Embryonic facial prominence (tissue), 1 donor: ENCODE measurements at regions not wholly inside any gene's neighbourhood (a gene's known extent, or its start where the extent isn't known, plus 50 kb on each side); places are given as distances from the start of the nearest gene placed in this dataset.
"Not testable (repeated sequence)": the region's sequence is repeated elsewhere in the genome, so short reads cannot be mapped to it uniquely, and the experiment has no call there.

Experiments
- DNase-seq: peaks from one replicate; pipeline ENCODE4 v3.0.0-alpha.2; 2016; ENCODE audit errors: extremely low spot score

DNA sequence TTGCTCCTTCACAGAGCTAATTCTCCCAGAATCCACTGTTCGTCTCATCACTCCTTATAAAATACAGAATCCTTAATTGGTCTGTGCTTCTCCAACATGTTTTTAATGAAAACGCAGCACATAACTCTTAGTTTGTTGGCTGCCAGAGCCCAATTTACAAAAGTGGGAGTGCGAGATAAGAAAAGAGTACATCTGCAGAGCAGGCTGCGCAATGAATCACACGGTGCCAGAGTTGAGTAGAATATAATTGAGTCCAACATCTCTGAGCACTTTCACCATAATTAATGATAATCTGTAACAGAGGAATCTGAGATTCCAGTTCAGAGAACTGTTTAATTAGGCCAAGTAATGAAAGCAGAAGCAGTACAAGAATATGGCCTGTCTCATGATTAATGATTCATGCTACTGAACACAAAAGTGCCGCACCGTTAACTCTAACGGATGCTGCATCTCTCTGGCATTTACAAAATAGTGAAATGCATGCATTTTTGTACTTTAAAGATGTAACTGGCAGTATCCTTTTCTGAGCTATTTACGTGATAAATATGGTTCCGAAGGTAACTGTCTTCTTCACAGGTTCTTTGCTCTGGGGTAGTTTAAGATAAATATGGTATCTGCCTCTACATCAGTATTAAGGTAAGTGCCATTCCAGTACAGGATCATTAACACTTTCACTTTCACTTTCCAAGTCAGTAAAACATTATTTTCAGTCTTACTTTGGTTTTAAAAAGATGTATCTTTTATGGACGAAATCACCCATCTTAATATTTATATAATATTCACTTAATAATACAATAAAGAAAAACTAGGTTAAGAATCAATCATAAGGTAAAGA, 785.6 kb downstream of the NR4A2 start:
- no peak for DNase-seq

DNA sequence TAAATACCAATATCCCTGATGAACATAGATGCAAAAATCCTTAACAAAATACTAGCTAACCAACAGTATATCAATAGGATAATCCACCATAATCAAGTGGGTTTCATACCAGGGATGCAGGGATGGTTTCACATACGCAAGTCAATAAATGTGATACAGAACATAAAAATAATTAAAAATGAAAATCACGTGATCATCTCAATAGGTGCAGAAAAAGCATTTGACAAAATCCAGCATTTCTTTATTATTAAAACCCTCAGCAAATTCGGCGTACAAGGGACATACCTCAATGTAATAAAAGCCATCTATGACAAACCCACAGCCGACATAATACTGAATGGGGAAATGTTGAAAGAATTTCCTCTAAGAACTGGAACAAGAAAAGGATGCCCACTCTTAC, 793.5 kb downstream of the NR4A2 start:
- DNase-seq, result not testable (repeated sequence)

DNA sequence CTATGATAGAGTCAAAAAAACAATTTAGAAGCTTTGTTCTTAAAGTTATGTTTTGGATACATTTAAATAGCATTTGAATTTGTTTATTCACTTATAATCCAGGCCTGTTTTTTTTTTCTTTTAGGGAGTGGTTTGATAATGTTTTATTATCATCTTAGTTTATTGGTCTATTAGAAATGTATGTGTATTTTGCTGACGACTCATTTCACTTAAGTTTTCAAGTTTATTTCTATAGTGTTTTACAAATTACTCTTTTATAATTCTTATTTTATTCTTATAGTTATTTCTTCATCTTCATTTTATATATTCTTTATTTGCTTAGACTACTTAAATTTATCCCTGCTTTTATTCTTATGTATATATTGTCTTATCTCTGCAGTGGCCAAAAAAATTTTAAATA, 804.5 kb downstream of the NR4A2 start:
- DNase-seq, result no peak

DNA sequence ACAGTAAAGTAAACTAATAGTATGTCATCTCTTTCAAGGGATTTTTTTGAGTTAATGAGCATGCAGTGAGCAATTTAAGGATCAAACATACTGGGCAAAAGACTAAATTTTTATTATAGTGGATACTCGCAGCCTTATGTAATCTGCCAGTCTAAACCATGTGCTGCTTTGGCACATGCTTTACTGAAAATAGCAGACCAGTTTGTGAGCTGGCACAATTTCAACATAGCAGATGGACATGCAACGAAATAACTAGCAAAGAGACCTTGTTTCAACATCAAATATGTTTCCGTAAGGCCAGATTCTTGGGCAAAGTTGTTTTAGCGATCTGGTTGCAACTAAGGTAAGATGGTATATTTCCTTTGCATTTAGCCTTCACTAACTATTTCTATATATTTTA, 807.3 kb downstream of the NR4A2 start:
- DNase-seq, result no peak

DNA sequence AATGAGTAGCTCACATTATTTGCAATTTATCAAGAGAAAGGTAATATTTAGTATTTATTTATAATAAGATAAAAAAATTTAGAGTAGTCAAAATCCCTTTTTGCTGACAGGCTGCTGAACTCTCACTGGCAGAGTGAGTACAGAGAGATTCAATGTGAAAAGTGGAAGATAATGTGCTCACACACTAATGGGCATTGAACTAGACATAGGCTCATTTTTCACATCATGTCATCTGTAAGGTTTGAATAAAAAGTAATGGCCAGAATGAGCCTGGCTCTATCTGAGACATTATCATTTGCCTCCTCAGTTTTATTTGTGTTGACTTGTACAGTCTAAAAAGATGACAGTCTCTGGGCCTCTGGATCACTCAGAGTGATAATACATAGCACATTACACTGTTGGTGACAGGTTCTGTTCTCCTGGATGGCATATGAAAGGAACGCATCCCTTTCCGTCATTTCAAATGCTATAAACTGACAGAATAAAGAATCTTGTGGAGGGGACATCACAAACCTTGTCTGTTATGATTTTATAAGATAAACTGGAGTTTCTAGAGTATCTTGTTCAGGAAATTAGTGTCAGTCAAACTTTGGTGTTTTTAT, 812.9 kb downstream of the NR4A2 start:
- no peak for DNase-seq

DNA sequence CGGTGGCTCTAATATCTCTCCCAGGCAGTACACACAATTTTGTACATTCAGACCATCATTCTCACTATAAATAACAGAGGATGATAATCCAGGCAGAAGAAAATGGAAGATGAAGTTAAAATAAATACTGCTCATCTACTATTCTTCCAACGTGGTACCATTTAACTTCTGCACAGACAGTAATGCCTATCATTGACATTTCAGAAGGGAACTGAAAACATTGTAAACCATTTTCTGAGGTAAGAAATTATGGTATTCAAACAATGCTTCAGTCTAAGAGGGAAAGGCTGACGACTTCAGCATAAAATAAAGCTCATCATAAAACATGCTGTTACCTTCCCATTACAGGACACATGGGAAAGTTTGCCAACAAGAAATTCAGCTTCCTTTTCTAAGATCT, 814.4 kb downstream of the NR4A2 start:
- DNase-seq, result no peak

DNA sequence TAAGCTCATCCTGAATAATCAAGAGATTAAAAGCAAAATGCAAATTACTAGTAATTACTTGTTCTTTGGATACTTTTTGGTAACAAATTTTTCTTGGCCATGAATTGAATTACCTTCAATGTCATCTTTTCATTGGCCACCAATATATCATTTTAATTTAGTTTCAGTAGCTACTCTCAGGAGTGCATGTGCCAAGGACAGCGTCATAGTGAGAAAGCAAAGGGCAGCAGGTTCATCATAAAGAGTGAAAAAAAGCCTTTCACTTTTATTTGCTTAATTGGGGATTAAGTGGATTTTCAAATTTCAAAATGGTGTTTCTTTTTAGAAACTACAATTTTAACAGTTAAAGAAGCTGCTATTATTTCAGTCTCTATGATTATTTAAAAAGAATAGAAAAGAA, 815.2 kb downstream of the NR4A2 start:
- no peak for DNase-seq

DNA sequence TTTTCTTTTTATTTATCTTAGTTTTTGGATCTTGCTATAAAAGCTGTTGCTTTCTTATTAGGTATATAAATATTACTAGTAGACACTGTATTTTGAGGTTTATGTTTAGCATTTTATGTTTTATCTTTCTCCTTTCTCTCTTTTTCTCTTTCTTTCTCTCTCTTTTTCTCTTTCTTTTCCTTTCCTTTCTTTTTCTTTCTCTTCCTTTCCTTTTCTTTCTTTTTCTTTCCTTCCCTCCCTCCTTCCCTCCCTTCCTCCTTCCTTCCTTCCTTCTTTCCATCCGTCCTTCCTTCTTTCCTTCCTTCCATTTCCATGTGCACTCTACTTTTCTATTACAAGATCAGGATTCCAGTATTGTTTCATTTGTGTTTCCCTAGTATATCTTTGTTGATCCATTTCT, 814.8 kb downstream of the KCNJ3 start:
- no peak for DNase-seq

DNA sequence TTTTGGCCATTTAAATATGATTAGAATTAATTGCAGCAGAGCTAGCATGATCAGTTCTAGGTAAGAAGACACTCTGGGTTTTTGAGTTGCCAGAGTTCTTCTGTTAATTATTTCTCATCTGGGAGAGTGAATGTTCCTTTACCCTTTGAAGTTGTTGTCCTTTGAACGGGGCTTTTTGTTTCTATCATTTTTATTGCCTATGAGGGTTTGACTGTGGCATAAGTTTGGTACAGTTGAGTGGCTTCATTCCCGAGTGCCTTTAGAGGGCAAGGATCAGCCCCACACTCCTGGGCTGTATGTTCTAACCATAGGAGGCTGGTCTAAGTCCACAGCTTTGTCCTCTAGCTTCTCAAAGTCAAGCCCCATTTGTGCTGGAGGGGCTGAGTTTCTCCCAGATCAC, 804.3 kb downstream of the KCNJ3 start:
- DNase-seq, result no peak

DNA sequence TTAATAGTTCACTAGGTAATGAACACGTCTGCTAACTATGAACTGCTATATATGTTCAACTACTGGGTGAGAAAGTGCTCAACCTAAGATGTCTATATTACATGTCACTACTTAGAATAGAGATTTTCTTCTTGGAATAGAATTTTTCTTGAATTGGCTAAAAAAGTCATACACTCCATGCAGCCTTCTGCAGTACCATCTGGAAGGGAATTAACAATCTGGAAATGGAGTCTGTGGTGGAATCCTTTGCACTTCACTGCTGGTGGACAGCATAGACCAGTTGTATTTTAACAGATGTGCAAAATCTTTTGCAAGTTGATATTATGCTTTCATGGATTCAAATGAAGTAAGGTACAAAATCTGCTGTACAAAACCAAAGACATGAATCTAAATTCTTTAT, 799.6 kb downstream of the KCNJ3 start:
- no peak for DNase-seq

DNA sequence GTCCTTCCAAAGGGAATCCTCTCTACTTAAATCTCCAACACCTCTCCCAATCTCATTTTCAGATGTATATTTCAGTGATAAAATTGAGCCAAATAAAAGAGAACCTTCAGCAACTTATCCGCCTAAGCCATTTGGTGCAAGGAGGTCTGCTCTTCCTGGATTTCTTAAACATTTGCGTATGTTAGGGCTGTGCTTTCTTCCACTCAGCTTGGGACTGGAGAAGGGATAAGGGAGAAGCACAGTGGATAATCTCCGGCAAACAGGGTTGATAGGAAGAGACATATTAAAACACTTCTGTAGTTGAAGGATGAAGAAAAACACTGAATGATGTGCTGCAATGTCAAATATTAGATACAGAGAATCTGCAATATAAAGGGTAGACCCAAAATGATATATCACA, 796.2 kb downstream of the KCNJ3 start:
- DNase-seq, result no peak

DNA sequence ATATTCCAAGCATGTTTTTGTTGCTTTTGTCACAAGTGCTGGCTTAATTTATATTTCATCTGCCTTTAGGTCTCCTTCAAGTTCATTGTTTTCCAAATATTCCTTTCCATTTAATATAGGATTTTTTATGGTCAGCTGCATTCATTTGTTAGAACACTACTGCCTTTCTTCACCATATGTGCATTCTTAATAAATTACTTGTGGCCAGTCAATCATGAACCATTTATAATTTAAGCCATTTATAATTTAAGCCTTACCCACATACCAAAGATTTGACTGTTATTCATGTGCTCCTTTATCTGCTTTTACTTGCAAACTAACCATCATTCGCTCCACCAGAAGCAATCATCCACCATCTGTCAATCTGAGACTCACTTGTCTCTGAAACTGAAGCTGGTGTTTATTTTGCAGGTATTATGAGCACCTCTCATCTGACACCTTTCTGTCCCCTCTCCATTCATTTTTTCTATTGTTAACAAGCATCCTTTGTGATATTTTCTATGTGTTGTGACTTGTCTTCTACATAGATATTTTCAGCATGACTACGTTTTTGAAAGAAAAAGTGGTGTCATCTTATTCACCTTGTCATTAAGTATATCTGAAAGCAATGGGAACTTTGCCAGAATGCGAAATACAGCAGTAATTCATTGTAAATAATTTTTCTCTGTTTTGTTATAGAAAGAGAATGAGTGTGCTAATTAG, 786.8 kb downstream of the KCNJ3 start:
- no peak for DNase-seq

DNA sequence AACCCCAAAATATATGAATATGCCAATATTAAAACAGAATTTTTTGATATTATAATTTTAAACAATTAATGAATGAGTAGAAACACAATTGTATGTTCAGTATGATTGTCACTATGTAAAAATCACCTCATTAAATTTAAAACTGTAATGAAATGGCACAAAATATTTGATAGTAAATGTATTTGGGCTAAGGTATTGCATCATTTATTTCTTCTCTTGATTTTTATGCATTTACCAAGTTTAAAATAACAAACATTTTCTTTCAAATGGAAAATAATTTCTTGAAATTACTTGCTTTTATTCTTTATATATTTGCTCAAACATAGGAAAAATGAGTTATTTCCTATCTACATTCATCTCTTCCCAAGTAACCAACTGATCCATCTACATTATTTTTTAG, 782.6 kb downstream of the KCNJ3 start:
- no peak for DNase-seq

DNA sequence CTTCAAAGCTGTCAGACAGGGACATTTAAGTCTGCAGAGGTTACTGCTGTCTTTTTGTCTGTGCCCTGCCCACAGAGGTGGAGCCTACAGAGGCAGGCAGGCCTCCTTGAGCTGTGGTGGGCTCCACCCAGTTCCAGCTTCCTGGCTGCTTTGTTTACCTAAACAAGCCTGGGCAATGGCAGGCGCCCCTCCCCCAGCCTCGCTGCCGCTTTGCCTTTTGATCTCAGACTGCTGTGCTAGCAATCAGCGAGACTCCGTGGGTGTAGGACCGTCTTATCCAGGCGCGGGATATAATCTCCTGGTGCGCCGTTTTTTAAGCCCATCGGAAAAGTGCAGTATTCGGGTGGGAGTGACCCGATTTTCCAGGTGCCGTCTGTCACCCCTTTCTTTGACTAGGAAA, 773.5 kb downstream of the KCNJ3 start:
- not testable (repeated sequence) for DNase-seq

DNA sequence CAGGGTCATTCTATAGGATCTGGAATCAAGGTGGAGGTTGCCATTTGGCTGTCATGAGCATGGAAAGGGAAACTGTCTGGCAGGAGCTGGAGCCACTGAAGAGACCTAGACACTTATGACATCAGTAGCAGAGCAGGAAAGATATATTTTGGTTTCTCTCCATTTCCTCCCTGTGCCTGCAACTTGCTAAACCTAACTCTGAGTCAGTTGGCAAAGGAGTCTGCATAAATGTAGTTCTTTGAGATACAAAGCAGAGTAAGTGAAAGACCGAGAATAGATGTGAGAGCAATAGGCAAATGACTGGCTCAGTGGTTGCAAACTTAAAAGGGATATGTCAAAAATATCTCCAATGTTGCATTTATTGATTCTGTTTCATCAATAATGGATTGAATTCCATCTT, 757.7 kb downstream of the KCNJ3 start:
- no peak for DNase-seq

DNA sequence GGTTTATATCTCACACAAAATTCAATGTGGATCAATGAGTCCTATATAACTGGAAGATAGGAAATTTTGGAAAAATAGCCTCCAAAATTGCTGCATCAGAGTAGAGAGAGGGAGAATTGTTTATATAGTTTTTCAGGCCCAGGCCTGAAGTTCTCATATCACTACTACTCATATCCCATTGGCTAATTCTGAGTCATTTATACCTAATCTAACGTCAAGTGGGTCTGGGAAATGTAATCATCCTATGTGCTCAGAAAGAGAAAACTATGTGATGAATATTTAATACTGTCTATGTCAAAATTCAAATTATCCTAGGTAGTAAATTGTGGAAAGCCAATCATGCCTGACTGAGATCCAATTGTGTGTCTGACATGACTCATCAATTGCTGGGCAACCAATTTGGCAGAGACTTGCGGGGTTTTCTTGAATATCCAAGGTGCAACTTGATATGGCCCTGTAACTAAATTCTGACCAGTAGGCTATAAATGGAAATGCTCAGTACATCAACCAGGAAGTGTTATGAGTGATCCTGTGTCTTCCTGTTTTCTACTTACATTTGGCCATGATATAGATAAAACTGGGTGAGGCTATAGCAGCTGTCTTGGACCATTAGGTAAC, 744.4 kb downstream of the KCNJ3 start:
- no peak for DNase-seq

DNA sequence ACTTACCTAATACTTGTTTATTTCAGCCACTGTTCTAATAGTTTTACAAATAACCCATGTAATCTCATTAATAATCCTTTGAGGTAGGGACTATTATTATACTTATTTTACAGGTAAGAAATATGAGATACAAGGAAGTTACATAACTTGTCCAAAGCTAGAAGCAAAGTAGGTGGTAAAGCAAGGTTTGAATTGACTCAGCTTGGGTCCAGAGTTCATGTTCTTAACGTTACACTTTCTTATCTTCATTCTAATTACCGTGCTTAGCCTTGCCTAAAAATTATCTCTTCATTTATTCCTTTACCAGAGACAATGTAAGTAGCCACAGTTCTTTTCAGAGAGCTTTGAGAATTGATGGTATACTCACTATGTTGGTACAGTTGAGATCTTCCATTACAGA, 743.6 kb downstream of the KCNJ3 start:
- DNase-seq, result no peak

DNA sequence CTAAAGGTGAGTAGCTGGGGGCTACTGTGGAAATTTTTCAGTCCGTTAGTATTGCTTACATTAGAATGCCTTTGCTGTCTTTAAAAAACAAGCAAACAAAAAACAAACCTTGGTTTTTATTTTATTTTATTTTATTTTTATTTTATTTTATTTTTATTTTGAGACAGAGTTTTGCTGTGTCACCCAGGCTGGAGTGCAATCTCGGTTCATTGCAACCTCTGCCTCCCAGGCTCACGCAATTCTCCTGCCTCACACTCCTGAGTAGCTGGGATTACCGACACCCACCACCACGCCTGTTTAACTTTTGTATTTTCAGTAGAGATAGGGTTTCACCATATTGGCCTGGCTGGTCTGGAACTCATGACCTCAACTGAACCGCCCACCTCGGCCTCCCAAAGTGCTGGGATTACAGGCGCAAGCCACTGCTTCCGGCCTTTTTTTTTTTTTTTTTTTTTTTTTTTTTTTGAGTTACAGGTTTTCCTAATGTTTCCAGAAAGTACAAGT, 732.6 kb downstream of the KCNJ3 start:
- DNase-seq, result no peak

DNA sequence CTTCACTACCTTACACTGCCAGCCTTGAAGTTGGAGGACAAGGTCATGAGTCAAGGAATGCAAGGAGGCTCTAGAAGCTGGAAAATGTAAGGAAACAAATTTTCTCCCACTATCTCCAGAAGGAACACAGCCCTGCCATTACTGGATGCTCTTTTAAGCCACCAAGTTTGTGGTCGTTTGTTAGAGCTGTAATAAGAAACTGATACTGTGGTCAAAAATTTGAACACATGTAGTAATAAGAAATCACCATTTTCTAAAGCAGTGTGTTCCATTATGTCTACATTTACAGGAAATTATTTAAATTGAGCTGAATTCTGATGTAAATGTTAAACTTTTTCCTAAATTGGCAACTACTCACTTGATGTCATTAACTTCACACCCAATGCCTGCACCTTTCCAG, 729.0 kb downstream of the KCNJ3 start:
- no peak for DNase-seq

DNA sequence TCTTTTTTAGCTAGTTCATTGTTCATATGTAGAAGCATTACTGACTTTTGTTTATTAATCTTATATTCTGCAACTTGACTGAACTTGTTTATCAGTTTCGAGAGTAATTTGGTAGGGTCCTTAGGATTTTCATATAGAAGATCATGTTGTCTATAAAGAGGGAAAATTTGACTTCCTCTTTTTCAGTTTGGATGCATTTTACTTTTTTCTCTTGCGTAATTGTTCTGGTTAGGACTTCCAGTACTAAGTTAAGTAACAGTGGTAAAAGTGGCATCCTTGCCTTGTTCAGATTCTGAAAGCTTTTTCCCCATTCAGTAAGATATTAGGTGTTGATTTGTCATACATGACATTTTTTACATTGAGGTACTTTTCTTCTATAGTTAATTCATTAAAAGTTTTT, 726.0 kb downstream of the KCNJ3 start:
- DNase-seq, result no peak

DNA sequence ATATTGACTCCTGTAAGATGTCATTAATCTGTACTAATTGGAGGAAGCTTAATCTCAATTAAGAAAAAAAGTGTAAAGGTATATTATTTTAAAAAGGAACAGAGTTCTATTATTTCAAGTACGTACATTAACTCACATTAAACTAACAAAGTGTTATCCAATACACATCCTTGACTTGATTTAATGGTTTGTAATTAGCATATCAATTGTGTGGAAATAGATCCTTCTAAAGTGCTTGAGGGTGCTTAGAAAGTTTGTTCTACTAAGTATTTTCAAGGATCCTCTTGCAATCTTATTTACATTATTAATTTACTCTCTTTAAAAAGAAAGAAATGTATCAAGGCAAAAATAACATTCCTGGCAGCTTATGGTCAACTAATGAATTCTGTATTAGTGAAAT, 720.3 kb downstream of the KCNJ3 start:
- no peak for DNase-seq

DNA sequence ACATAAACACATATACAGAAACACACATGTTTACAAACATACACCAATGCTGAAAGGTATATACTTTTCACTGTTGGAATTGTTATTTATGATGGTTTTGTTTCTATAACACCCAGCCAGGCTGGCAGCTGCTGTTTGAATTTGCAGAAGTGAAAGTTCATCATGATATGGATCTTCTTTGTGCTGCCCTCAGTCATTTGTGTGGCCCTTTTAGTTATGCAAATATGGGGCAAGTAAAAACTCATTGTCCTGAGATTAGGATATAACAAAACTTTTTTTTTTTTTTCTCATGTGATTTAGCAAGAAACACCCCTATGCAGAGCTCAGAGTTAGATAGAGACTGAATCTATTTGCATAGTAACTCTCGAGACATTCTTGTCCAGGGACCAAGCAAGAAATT, 714.1 kb downstream of the KCNJ3 start:
- DNase-seq, result no peak
